PC-9 (cell line): ENCODE measurements at regions not wholly inside any gene's neighbourhood (a gene's known extent, or its start where the extent isn't known, plus 50 kb on each side); places are given as distances from the start of the nearest gene placed in this dataset.

Source experiments
- EZH2 ChIP-seq: fragments of 200-600 bp; sonication (generic); IDR thresholded peaks from 2 replicates; pipeline ENCODE4 v1.8.0; 2017; ENCODE audit warnings: antibody characterized with exemption, low read depth
- TF ChIP-seq, protein P1 (sequence below): fragments of 200-600 bp; sonication (generic); conservative IDR thresholded peaks from 2 replicates; pipeline ENCODE4 v1.6.1; 2017; ENCODE audit warnings: mixed run types, antibody characterized with exemption, mild to moderate bottlenecking, moderate library complexity

DNA sequence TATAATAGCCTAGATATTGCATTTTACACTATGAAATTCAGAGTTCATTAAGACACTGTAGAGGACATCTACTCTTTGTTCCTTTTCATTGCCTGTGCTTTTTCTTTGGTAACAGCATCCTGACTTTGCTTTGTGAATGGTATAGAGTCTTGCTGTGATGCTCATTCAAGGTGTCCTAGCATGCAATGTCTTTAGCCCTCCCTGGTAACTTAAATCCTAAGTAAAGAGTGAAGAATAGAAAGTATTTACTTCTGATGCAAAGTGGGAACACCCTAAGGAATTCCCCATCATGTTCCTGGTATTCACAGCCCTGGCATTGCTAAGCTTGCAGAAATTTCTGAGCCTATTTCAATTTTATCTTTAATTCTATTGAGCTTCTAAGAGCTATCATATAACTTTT is 400.1 kb downstream of the FAT4 start:
- TF ChIP-seq, protein P1, sequence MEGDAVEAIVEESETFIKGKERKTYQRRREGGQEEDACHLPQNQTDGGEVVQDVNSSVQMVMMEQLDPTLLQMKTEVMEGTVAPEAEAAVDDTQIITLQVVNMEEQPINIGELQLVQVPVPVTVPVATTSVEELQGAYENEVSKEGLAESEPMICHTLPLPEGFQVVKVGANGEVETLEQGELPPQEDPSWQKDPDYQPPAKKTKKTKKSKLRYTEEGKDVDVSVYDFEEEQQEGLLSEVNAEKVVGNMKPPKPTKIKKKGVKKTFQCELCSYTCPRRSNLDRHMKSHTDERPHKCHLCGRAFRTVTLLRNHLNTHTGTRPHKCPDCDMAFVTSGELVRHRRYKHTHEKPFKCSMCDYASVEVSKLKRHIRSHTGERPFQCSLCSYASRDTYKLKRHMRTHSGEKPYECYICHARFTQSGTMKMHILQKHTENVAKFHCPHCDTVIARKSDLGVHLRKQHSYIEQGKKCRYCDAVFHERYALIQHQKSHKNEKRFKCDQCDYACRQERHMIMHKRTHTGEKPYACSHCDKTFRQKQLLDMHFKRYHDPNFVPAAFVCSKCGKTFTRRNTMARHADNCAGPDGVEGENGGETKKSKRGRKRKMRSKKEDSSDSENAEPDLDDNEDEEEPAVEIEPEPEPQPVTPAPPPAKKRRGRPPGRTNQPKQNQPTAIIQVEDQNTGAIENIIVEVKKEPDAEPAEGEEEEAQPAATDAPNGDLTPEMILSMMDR = no peak
- no peak for TF ChIP-seq EZH2
